ENCODE measurements at regions not wholly inside any gene's neighbourhood (a gene's known extent, or its start where the extent isn't known, plus 50 kb on each side); places are given as distances from the start of the nearest gene placed in this dataset.
A peak's percentile ranks its signal among the peaks of the same experiment; 100 is the strongest.
"Not testable (repeated sequence)": the region's sequence is repeated elsewhere in the genome, so short reads cannot be mapped to it uniquely, and the experiment has no call there.

DNA sequence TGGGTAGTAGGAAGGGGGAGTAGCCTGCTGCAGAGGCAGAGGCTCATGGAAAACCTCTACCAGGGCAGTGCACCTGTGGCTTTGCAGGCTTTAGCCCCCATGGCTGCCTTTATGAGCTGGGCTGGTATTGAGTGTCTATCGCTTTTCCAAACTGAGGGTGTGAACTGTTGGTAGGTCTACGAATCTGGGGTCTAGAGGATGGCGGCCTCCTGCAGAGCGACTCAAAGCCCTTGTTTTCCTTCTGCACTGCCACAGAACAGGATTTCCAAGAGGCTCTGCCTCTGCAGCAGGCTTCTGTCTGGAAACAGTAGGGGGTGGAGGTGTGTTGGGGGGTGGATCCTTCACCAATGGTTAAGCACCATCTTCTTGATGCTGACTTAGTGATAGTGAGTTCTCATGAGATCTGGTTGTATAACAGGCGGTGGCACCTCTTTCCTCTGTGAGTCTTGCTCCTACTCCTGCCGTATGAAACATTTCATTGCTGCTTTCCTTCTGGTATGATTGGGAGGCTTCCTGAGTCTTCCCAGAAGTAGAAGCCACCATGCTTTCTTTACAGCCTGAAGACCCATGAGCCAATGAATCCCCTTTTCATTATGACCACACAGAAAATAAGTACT lies 840.0 kb downstream of the FOXD4L5 start:
- DNase-seq (ENCODE audit: low spot score), result peak; percentile 26

DNA sequence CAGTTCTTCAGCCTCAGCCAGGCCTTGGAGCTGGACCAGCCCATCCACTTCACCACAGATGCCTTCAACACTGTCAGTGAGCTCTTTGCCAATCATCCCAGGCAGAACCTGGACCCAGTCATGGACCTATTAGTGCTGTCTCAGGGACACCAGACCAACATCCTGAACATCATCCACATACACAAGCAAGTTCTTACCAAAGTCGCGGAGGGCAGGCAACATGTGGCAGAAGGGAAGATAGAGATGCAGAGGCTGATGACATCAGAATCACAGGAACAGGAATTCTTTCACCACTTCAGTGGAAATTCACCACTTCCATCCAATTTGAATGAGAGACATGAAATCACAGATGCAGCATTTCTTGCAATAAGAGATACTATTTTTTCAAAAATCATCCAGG lies 845.3 kb downstream of the FOXD4L5 start:
- H3K27me3 Mint-ChIP-seq (ENCODE audit: low read depth); CTCF ChIA-PET; H3K4me1 Mint-ChIP-seq; H3K9me3 Mint-ChIP-seq; DNase-seq (ENCODE audit: low spot score); ATAC-seq; H3K36me3 Mint-ChIP-seq; POLR2A ChIA-PET; H3K27ac Mint-ChIP-seq; H3K4me3 Mint-ChIP-seq: not testable (repeated sequence)

More for the DNA sequence above, 840.0 kb downstream of the FOXD4L5 start:
- CTCF ChIA-PET; H3K4me3 Mint-ChIP-seq; H3K27me3 Mint-ChIP-seq (ENCODE audit: low read depth); POLR2A ChIA-PET; H3K9me3 Mint-ChIP-seq; H3K27ac Mint-ChIP-seq; ATAC-seq; H3K4me1 Mint-ChIP-seq; H3K36me3 Mint-ChIP-seq: not testable (repeated sequence)
